NCI-H82 treated with DMSO at 0.1 percent for 48 hours (cell line): ENCODE measurements at regions not wholly inside any gene's neighbourhood (a gene's known extent, or its start where the extent isn't known, plus 50 kb on each side); places are given as distances from the start of the nearest gene placed in this dataset.

Experiments
- DNase-seq: peaks from one replicate; lab custom pipeline; 2025; ENCODE audit not compliant: unreplicated experiment; lab: John Stamatoyannopoulos, UW

DNA sequence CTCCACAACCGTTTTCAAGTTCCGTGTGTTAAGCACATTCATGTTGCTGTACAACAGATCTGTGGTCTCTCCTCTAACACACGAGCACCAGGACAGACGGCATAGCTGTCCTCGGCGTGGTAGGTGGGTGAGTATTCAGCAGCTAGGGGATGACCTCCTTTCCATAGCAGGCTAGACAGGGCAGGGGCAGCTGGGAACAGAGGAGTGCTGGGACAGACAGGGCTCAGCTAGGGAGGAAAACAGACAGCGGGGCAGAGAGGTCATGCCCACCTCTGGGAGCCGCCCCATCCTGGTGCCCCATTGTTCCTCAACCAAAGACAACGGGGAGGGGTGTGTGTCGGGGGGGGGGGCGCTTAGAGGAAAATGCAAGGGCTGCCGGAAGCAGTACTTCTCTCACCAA, 271.5 kb upstream of the FOXQ1 start:
- DNase-seq, result no peak

DNA sequence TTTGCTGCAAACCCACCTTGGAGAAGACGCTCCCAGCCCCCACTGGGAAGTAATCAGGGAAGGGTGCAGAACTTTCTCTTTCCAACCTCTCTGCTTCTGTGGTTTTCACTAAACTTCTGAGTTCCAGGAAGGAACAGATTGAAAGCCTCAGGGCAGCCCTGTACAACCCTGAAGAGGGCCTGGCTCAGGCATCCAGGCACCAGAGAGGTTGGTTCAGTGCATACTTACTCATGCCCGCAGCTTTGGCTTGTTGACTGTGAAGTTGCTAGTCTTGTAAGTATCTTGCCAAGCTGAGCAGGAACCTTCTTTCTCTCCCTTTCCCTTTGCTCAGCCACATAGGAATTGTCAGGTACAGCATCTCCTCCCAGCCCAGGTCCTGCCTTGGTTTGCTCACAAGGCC, 272.2 kb upstream of the FOXQ1 start:
- DNase-seq, result no peak

DNA sequence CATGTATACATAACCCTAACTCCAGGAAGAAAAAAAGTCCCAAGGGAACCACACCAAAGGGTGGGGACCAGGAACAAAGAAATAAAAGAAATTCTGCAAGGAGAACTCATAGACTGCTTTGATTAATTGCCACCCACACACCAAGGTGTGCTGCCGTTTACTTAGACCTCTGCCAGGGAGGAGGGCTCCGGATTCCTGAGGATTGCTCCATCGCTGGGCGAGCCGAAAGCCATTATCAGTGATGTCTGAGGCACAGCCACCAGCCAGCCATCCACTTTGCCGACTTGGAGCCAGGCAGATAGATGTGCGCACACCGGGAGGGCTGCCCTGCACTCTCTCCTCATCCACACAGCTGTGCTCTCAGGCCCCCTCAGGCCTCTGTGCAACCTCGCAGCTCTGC, 272.7 kb upstream of the FOXQ1 start:
- no peak for DNase-seq

DNA sequence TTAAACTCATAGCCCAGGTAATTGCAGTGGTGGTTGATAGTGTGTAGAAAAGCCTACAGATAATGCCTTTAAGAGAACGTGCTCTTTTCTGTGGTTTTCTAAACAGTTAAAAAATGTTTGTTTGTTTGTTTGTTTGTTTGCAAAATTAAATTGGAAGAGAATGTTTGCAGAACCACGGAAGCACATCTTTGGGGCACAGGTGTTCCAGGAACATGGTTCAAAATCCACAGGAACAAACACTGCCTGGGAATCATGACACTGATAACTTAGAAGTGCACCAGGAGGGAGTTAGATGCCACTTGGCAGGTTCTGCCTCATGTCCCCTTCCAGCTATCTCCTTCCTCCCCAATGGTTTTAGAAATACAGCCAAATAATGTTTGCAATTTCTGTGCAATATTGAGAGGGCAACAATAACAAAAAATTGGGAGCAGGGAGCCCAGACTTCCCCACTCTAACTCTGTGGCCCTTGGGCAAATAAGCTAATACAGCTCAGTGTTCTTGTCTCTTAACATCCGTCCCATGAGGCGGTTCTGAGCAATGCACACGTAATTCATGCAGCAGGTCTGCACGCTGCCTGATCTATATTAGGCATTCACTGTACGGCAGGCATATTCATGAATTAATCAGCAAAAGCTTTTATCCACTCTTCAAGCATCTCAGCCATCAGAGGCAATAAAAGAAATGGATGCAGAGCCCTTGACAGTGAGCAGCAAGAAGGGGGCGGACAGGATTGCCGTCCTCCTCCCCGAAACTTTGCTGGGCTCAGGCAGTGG, 274.3 kb upstream of the FOXQ1 start:
- no peak for DNase-seq

DNA sequence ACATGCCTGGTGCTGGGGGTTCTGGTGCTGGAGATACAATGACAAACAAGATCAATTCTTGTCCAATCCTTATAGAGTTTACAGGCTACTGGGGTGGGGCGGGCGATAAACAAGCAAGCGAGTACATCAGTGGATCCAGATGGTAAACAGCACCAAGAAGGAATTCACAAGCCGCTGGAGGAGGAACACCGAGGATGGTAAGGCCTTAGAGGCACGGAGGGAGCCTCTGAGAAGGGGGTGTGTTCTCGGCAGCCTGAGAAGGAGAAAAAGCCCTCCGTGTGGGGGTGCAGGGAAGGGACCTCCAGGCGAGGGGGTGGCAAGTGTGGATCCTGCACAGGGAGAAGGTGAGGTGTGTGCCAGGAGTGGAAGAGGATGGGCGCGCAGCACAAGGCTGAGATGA, 276.5 kb upstream of the FOXQ1 start:
- no peak for DNase-seq

DNA sequence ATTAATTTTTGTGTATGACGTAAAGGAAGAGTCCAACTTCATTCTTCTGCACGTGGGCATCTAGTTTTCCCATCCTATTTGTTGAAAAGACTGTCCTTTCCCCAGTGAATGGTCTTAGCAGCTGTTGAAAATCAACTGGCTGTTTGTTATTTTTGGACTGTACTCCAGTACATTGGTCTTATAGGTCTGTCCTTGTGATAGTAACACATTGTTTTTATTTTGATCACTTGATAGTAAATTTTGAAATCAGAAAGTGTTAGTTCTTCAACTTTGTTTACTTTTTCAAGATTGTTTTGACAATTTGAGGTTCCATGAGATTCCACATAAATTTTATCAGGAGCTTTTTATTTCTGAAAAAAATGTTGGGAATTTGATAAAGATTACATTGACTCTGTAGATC, 280.2 kb upstream of the FOXQ1 start:
- DNase-seq, result no peak

DNA sequence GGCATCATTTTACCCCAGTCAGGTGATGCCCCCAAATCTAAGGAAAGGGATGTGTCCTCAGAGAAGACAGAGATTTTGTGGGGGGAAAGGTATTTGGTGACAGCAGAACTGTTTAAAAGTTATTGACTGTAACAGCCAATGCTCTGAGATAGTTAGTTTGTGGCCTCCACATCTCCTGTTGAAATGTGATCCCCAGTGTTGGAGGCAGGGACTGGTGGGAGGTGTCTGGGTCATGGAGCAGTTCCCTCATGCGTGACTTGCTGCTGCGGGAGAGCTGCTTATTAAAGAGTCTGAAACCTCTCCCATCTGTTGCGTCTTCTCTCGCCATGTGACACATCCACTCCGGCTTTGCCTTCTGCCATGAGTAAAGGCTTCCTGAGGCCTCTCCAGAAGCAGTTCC, 282.8 kb upstream of the FOXQ1 start:
- DNase-seq, result peak; percentile 77

DNA sequence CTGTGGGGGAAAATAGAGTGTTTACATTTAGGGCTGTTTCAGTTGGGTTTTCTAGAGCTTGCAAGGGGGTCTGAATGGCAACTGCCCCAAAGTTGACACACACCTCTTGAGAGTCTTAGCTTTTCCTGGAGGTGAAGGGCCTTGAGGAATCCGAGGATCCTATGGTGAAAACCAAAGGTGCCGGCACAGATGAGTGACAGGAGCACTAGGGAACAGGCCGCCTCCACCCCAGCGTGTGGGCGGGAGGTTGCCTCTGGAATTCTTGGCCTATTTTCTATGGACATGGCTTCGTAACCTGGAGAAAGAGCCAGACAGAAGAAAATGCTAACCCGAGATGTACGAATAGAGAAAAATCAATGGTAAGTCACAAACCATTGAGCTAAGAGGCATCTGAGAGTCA, 283.2 kb upstream of the FOXQ1 start:
- DNase-seq, result no peak

DNA sequence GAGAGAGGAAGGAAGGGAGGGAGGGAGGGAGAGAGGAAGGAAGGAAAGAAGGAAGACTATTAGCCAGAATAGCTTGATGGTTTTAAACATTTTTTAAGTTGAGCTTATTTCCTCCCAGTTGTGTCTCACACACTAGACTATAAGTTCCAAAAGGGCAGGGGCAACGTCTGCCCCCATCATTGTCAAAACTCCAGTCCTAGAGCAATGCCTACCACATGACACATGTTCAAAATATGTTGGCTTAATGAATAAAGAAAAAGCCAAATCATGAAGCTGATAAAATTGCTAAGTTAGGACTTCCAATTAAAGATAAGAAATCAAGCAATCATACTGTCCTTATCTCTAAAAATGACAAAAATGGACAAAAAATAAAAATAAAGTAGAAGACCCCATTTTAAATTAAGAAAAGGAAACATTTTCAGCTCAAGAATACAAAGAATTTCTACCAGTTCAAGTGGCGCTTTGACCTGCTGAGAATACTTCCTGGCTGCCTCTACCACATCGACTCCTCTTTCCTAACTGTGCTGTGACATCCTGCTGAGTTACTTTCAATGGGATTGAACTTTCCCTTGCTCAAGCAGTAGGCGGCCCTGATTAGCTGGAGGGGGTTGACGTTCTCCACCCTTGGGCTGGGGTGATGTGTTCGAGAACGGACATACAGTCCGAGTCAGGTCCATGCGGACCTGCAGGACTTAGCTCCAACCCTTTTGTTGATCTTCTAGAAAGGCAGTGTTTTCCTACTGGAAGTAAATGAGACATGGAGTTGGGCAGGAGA, 283.9 kb upstream of the FOXQ1 start:
- DNase-seq, result no peak

DNA sequence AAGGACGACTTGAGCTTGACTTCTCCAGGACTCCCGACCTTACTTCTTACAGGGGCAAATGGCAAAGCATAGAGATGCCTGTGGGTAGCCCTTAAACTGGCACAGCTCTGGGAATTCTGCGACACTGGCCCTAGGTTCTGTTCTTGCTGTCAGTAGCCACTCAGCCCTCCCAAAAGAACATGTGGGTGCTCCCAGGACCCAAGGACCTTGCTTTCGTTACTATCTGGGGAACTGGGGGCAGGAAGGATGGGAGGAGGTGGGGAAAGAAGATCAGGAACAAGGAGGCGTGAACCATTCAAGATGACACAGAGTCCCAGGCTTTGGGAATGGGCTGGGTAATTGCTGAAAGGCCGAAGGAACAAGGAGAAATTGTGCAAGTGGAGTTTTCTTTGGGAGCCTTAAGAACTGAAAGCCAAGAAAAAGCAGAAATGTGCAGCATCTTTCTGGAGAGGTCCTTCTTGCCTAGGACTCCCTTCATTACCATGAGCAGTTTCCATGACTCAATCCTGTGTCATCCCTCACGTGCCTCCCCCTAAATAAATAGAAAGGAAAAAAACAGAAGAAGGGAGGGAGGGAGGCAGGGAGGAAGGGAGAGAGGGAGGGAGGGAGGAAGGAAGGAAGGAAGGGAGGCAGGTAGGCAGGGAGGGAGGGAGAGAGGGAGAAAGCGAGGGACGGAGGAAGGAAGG, 284.6 kb upstream of the FOXQ1 start:
- no peak for DNase-seq

DNA sequence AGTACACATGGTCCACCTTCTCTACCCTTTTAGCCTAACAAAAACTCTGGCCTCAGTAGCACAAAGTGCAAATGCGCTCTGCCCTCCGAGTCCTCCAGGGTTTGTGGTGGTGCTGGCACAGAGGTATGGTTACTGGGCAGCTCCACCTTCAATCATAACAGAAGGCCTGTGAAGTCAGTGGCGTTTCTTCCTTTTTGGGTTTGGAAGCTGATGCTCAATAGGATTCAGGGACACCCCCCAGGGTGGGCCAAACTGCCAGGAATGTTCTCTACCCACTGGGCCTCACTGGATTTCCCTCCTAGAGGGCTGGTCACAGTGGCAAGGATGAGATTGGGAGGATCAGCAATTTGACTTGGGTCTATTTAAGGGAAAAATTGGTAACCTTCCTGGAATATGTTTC, 286.1 kb upstream of the FOXQ1 start:
- no peak for DNase-seq

DNA sequence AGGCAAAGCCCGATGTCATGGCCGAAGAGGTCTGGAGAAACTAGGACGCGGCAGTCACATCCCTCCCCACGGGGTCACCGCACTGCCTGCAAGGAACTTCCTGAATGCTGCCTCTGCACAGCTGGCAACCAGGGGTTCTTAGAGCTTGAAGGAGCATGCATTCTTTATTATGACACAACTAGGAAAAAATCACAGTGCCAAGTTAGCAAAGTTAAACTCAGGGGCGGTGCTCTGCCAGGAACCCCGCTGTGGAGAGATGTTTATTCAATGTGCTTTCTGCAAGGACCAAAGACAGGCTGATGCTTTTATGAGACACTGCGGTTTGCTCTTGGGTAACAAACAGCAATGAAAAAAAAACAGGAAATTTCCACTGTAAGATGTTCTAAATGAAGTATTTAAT, 287.3 kb upstream of the FOXQ1 start:
- DNase-seq, result no peak

DNA sequence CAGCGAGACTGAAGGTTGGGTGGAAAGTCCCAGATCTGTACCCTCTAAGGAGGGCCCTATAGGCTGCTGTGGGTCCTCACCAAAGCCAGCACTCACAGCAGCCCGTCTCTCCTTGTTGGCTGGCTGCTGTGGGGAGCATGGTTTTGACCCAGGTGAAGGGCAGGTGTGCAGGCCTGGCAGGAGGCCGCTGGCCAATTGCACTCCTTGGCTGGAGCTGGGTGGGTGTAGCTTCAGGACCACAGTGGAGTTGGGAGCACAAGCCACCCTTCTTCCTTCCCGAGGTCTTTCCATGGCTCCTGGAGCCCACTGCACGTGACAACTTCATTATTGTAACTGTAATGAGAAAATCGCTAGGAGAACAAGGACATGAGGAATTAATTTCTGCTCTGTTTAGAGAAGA, 287.7 kb upstream of the FOXQ1 start:
- no peak for DNase-seq

DNA sequence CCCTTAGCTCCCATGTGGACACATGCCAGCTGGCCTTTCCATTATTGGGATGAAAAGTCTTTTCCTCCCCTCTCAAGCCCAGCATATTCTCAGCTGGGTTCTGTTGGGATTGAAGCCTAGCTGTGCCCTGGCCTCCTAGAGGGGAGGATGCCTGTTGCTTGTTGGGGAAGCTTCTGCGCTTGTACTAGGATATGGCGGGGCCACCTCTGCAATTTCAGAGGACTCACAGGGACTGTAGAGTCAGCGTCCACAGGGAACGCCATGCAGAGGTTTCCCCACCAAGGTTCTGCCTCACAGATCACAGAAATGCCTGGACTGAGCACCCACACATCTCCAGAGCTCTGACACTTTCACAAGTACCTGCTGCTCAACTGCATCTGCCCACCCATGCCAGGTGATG, 288.7 kb upstream of the FOXQ1 start:
- no peak for DNase-seq

DNA sequence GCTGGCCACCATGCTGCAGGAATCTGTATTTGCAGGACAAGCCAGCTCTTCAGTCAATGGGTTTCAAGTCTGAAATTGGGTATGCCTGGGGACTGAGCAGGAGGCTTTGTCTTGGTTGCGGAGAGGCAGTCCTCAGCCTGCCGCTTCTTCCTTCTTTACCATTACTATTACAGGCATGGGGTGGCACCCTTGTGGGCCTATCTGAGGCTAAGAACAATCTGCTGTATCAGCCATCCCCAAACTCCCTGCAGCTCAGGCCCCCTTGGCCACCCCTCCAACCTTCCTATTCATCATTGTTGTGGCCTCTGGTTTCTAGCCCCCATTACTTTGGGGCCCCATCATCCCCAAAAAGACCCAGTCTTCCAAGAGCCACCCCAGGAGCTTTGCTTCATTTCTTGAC, 289.2 kb upstream of the FOXQ1 start:
- DNase-seq, result no peak

DNA sequence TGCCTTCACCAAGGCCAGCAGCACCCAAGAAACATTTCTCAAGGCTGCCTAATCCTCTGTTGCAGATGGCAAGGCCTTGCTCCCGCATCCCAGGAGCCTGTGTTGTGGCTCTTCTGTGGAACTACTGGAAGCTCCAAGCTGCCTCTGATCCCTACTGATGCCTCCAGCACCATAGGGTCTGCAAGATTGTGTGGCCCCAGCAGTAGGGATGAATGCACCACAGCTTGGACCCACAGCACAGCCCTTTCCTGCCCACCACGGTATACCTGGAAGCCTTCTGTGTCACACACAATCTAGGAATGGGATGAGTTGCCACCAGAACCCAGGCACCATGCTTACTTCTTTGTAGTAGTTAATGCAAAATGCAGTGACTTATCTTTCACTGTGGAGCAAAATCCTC, 291.1 kb upstream of the FOXQ1 start:
- DNase-seq, result no peak

DNA sequence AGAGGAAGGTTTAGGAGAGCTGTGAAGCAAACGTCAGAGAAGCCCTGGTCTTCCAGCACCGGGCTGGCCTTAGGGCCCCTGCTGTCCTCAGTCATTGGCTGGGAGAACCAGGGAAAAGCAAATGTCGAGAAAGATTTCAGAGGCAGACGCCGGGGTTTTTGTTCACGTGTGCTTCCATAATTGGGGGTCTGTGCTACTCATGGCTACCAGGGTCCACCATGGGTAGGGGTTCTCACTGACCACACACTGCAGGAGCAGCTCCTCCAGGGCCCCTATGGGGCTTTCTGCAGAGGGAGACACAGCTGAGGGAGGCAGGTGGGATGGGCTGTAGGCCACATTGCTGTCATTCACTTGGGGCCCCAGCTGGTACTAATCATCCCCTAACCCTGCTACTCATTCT, 291.8 kb upstream of the FOXQ1 start:
- no peak for DNase-seq

DNA sequence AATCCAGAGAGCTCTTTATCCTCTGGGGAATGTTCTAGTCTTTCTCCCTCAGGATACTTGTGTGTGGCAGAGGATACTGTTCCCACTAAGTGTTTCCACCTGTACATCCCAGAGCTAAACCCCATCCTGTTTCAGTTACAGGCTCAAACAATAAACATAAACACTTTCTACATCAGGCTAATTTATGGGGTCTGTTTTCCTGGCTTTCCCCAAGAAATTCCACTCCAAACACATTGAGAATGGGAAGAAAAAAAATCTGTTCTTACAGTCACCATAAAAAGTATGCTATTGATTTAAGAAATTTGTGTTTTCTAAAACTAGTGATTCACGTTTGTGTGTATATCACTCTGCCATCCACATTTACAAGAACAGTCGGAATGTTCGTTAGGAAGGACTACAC, 293.9 kb upstream of the FOXQ1 start:
- DNase-seq, result no peak

DNA sequence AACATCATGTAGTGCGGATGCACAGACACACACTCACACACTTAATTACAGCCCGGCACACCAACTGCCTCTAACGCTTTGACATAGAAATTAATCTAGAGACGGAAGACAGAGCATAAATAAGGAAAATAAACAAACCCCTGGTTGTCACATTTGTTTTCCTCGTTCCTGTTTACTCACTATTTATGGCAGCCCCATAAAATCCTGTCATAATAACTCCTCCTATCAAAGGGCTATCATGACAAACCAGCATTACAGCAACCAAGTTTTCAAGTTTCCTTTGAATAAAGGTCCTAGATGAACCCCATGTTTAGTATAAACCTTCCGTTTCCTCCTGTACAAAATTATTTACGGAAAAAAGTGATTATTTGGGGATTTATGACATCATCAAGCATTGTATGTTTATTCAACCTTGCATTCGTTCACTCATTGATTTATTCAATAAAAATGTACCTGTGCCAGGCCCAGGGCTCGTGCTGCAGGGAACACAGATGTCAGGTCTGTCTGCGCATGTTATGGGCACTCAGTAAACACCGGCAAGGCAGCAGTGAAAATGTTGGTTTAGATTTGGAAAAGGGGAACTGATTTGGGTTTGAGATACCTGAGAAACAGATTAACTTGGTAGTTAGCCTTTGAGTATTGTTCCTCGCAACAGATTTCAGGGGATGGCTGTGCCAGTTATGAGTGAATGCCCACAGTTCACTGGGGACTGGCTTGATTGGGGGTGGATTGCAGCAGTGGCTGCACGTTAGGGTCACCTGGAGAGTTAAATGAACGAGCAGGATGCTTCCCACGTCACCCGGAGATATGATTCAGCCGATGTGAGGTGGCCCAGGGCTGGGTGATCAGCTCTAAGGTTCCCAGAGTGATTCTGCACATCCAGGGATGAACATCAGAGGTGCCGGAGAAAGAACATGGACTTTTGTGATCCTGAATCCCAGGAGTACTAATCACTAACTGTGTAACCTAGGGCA, 295.3 kb upstream of the FOXQ1 start:
- DNase-seq, result no peak

DNA sequence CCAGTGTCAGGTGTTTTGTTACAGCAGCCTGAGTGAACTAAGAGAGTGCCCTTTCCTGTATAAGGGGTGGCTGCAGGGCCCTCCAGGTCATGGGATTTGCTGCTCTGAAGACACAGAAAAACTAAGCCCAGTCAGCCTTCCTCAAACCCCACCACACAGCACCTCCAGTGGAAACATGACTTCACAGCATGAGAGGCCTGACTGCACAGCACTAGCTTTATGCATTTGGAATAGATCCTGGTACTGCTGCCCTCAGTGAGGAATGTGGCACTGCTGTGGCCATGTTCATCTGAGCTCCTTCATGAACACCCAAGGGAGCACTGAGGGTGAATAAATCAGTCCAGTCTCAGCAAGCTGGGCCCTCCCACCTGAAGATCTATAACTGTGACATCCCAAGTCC, 296.1 kb upstream of the FOXQ1 start:
- DNase-seq, result peak; percentile 4

DNA sequence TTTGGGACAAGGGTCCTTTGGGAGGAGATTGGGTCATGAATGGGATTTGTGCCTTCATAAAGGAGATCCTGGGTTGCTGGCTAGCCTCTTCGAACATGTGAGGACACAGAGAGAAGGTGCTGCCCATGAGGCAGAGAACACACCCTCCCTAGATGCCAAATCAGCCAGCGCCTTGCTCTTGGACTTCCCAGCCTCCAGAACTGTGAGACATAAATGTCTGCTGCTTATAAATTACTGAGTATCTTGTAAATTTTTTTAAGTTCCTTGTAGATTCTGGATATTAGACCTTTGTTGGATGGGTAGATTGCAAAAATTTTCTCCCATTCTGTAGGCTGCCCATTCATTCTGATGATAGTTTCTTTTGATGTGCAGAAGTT, 297.5 kb upstream of the FOXQ1 start:
- no peak for DNase-seq
